ENCODE measurements at regions not wholly inside any gene's neighbourhood (a gene's known extent, or its start where the extent isn't known, plus 50 kb on each side); places are given as distances from the start of the nearest gene placed in this dataset.

DNA sequence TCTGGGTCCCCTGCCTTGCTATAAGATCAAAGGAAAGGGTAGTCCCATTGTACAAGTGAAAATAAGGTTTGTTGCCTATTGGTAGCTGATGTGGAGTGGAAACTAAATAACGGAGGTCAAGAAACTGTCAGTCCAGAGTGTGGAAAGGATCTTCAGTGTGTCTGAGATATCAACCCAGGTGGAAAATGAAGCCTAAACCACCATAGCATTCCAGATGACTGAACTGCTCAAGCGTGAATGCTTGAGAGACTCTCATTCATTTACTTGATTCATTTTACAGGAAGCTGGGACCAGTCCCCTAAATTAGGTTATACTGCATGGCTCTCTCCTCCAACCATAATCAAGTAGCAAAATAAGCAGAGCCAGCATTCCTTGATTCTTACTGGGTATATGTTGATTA, 116.0 kb upstream of the SLC28A3 start:
- no peak for DNase-seq

- no peak for DNase-seq
Observed at GRCh38 chr9:84460695-84461094, 120.1 kb upstream of the SLC28A3 start.

- DNase-seq = no peak
Observed at GRCh38 chr9:84463272-84463671, 122.7 kb upstream of the SLC28A3 start.

GRCh38 chr9:84466580-84467285, 126.2 kb upstream of the SLC28A3 start:
- DNase-seq = no peak

DNA sequence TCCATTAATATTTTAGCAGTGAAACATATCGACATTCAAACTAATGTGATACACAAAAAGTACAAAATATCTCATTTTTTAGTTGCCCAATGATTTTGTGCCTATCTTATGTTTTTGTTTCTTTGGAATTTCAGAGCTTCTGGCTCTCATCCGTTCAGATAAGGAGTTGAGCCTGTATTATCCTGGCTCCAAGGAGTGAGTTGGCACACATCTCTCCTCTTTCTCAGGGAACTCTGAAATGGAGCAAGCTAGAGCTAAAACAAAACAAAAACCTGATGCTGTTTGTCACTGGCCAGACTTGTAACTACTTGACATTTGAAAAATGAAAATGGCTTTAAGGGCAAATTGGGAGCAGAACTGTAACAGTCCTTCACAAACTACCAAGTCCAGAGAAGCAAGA, 131.3 kb upstream of the SLC28A3 start:
- DNase-seq = no peak

GRCh38 chr9:84478996-84479395, 138.4 kb upstream of the SLC28A3 start:
- no peak for DNase-seq

GRCh38 chr9:84480071-84480470, 139.5 kb upstream of the SLC28A3 start:
- DNase-seq = no peak

DNA sequence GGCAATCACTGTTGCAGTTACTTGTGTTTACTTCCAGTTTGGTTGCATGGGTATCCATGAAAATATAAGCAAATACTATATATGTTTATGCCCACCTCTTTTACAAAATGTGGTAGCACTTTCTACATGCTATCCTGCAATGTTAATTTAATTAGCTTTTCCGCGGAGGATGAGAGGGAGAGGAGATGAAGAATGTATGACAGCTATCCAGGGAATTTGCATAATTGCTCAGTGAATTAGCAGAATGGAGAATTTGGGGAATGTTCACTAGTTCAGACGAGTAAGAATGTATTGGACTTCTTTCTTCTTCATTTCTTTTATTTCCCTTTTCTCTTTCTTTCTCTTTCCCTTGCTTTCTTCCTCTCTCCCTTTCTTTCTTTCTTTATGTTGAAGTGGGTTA, 140.7 kb upstream of the SLC28A3 start:
- DNase-seq = no peak

GRCh38 chr9:84481636-84482218, 141.2 kb upstream of the SLC28A3 start:
- no peak for DNase-seq

- DNase-seq = no peak
Observed at GRCh38 chr9:84482607-84483006, 142.0 kb upstream of the SLC28A3 start.

DNA sequence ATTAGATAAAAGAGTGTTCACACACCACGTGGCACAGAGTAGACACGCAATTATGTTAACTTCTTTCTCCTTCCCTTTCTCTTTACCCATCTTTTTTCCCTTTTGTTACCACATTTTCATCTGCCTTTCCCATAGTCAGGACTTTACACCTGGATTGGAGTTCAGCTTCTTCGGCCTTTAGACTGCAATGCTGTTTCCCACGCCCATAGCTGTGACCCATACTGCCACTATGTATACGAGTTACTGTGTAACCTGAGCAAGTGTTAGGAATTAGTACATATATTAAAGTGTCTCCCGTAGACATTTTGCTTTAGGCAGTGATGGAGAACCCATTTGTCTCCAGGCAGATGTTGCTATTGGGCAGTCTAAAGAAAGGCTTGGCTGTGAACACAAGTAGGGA, 143.6 kb upstream of the SLC28A3 start:
- DNase-seq = no peak

DNA sequence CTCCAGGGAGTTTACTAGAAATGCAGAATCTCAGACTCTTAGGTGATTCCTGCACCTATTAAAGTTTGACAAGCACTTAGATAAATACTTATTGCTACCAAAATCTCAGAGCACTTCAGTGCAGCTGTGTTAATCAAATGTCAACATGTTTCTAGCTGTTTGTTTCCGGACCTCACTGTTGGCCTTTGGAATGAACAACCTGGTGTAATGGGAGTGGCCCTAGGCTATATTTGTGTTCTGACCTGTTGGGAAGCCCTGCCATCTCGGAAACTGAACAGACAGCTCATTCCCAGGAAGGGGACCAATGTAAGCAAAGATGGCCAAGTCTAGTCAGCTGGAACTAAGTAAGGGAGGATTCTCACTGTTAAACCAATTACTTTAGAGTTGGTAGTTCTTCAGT, 145.0 kb upstream of the SLC28A3 start:
- no peak for DNase-seq

GRCh38 chr9:84486663-84487062, 146.1 kb upstream of the SLC28A3 start:
- no peak for DNase-seq

- no peak for DNase-seq
Observed at GRCh38 chr9:84490206-84490841, 149.8 kb upstream of the SLC28A3 start.

- no peak for DNase-seq
Observed at GRCh38 chr9:84490842-84491325, 150.3 kb upstream of the SLC28A3 start.

- no peak for DNase-seq
Observed at GRCh38 chr9:84492366-84493159, 152.0 kb upstream of the SLC28A3 start.

GRCh38 chr9:84493284-84493947, 152.9 kb upstream of the SLC28A3 start:
- DNase-seq = no peak

GRCh38 chr9:84499969-84500582, 159.5 kb upstream of the SLC28A3 start:
- DNase-seq = no peak

DNA sequence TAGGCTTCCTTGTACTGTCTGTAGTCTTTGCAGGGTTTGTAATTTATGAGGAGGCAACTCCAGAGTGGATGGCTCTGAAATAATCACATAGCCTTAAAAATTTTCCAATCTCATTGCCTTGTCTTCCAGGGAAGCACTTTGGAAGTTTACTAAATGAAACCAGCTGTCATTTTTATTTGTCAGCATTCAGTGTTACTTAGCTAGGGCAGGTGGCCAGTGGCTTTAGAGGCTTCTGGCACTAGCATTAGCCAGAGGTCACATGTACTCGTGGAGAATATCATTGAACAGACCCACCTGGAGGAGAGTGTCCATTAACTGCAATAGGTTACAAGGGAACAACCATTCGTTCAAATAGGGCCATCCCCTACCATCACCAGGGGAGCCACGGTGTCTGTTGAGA, 160.3 kb upstream of the SLC28A3 start:
- no peak for DNase-seq

GRCh38 chr9:84501587-84501986, 161.0 kb upstream of the SLC28A3 start:
- DNase-seq = no peak

- no peak for DNase-seq
Observed at GRCh38 chr9:84502066-84502465, 161.5 kb upstream of the SLC28A3 start.

GRCh38 chr9:84504360-84504759, 163.8 kb upstream of the SLC28A3 start:
- no peak for DNase-seq

Measured in stimulated activated CD4-positive, alpha-beta T cell treated with anti-CD3 and anti-CD28 coated beads, Interleukin-2, amount 100 ng/mL, for 48 hours (primary cell).